ENCODE measurements at regions not wholly inside any gene's neighbourhood (a gene's known extent, or its start where the extent isn't known, plus 50 kb on each side); places are given as distances from the start of the nearest gene placed in this dataset.
"Not testable (repeated sequence)": the region's sequence is repeated elsewhere in the genome, so short reads cannot be mapped to it uniquely, and the experiment has no call there.

DNA sequence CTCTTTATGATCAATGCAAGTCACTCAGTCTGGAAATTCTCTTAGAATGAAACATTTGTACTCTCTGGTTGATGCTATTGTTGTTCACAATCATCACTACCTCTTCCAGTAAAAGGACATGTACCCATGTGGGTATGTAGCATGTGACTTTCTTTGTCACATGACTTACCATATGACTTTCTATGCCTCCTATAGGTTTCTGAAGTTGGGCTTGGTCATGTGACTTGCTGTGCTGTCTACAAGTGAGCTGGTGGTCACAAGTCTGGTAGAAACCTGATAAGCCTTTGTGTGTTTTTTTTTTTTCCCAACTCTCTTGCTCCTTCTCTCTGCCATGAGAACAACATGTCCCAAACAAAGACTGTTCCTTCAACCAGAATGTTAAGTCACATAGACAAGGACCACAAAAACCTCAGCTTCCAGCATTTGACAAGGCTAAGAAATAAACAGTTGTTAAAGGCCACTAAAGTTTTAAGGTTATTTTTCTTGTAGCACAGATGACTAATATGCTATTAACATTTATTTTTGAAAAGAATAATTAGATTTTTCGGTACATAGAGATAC is 379.2 kb upstream of the SLC35B3 start:
- TF ChIP-seq, protein P1, sequence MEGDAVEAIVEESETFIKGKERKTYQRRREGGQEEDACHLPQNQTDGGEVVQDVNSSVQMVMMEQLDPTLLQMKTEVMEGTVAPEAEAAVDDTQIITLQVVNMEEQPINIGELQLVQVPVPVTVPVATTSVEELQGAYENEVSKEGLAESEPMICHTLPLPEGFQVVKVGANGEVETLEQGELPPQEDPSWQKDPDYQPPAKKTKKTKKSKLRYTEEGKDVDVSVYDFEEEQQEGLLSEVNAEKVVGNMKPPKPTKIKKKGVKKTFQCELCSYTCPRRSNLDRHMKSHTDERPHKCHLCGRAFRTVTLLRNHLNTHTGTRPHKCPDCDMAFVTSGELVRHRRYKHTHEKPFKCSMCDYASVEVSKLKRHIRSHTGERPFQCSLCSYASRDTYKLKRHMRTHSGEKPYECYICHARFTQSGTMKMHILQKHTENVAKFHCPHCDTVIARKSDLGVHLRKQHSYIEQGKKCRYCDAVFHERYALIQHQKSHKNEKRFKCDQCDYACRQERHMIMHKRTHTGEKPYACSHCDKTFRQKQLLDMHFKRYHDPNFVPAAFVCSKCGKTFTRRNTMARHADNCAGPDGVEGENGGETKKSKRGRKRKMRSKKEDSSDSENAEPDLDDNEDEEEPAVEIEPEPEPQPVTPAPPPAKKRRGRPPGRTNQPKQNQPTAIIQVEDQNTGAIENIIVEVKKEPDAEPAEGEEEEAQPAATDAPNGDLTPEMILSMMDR (IDR thresholded peaks at IDR 0.05; ENCODE audit: unreplicated experiment), result no peak
- Mint-ChIP-seq H3K27ac (ENCODE audit: unreplicated experiment) (no peak overlapping the region), H3K9me3 (ENCODE audit: low read depth, unreplicated experiment) (no peaks in the 10 kb centered on the region), H3K4me3 (ENCODE audit: low read depth, unreplicated experiment) (no peak overlapping the region), H3K4me1 (ENCODE audit: low read depth, unreplicated experiment) (no peaks in the 10 kb centered on the region), H3K27me3 (ENCODE audit: unreplicated experiment) (no peaks in the 10 kb centered on the region), H3K36me3 (ENCODE audit: insufficient read depth, unreplicated experiment) (no peaks in the 10 kb centered on the region)
- CTCF ChIA-PET, result interaction anchor here (0.6 kb wide), 1 partner anchor 216 kb away, joined by 3 read pairs; no protein-coding TSS in a partner anchor
- BruUV-seq (replicated peaks), result no TSS peak
- intact Hi-C loops (cut with micrococcal nuclease; ENCODE audit: unreplicated experiment), result no loop called here
- DNase-seq, result no peak

- H3K9me3 Mint-ChIP-seq (ENCODE audit: low read depth, unreplicated experiment), result no peaks in the 10 kb centered on the region
- DNase-seq, result no peak
- TF ChIP-seq, protein P1 (IDR thresholded peaks at IDR 0.05; ENCODE audit: unreplicated experiment), result no peak
- CTCF ChIA-PET, result no interaction called here
- H3K27ac Mint-ChIP-seq (ENCODE audit: unreplicated experiment), result no peak overlapping the region
- no peaks in the 10 kb centered on the region for H3K4me1 Mint-ChIP-seq (ENCODE audit: low read depth, unreplicated experiment)
- H3K36me3 Mint-ChIP-seq (ENCODE audit: insufficient read depth, unreplicated experiment), result no peaks in the 10 kb centered on the region
- no peaks in the 10 kb centered on the region for H3K27me3 Mint-ChIP-seq (ENCODE audit: unreplicated experiment)
- intact Hi-C loops (cut with micrococcal nuclease; ENCODE audit: unreplicated experiment), result no loop called here
- no TSS peak for BruUV-seq (replicated peaks)
- H3K4me3 Mint-ChIP-seq (ENCODE audit: low read depth, unreplicated experiment), result no peak overlapping the region
These were observed 375.0 kb upstream of the SLC35B3 start for GRCh38 chr6:8810325-8810724.

- no peaks in the 10 kb centered on the region for H3K4me1 Mint-ChIP-seq (ENCODE audit: low read depth, unreplicated experiment)
- TF ChIP-seq, protein P1 (IDR thresholded peaks at IDR 0.05; ENCODE audit: unreplicated experiment), result no peak
- H3K27ac Mint-ChIP-seq (ENCODE audit: unreplicated experiment), result no peak overlapping the region
- no peak overlapping the region for H3K4me3 Mint-ChIP-seq (ENCODE audit: low read depth, unreplicated experiment)
- DNase-seq, result no peak
- no TSS peak for BruUV-seq (replicated peaks)
- CTCF ChIA-PET, result no interaction called here
- no peaks in the 10 kb centered on the region for H3K36me3 Mint-ChIP-seq (ENCODE audit: insufficient read depth, unreplicated experiment)
- no peaks in the 10 kb centered on the region for H3K9me3 Mint-ChIP-seq (ENCODE audit: low read depth, unreplicated experiment)
- no peaks in the 10 kb centered on the region for H3K27me3 Mint-ChIP-seq (ENCODE audit: unreplicated experiment)
- intact Hi-C loops (cut with micrococcal nuclease; ENCODE audit: unreplicated experiment), result no loop called here
These were observed 374.3 kb upstream of the SLC35B3 start for GRCh38 chr6:8809662-8810061.

- intact Hi-C loops (cut with micrococcal nuclease; ENCODE audit: unreplicated experiment), result no loop called here
- no TSS peak for BruUV-seq (replicated peaks)
- CTCF ChIA-PET, result no interaction called here
- Mint-ChIP-seq H3K27me3 (ENCODE audit: unreplicated experiment) (no peaks in the 10 kb centered on the region), H3K4me3 (ENCODE audit: low read depth, unreplicated experiment) (no peak overlapping the region), H3K9me3 (ENCODE audit: low read depth, unreplicated experiment) (no peaks in the 10 kb centered on the region), H3K4me1 (ENCODE audit: low read depth, unreplicated experiment) (no peaks in the 10 kb centered on the region), H3K27ac (ENCODE audit: unreplicated experiment) (no peak overlapping the region), H3K36me3 (ENCODE audit: insufficient read depth, unreplicated experiment) (no peaks in the 10 kb centered on the region)
- no peak for DNase-seq
- TF ChIP-seq, protein P1 (IDR thresholded peaks at IDR 0.05; ENCODE audit: unreplicated experiment), result no peak
These were observed 367.9 kb upstream of the SLC35B3 start for GRCh38 chr6:8803181-8803760.

DNA sequence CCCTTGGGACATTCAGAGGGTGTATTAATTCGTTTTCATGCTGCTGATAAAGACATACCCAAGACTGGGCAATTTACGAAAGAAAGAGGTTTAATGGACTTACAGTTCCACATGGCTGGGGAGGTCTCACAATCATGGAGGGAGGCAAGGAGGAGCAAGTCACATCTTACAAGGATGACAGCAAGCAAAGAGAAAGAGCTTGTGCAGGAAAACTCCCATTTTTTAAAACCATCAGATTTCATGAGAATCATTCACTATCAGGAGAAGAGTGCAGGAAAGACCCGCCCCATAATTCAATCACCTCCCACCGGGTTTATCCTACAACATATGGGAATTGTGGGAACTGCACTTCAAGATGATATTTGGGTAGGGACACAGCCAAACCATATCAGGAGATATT is 367.1 kb upstream of the SLC35B3 start:
- H3K4me3 Mint-ChIP-seq (ENCODE audit: low read depth, unreplicated experiment); BruUV-seq (replicated peaks); H3K27me3 Mint-ChIP-seq (ENCODE audit: unreplicated experiment); intact Hi-C loops (cut with micrococcal nuclease; ENCODE audit: unreplicated experiment); H3K9me3 Mint-ChIP-seq (ENCODE audit: low read depth, unreplicated experiment); H3K27ac Mint-ChIP-seq (ENCODE audit: unreplicated experiment); H3K4me1 Mint-ChIP-seq (ENCODE audit: low read depth, unreplicated experiment); CTCF ChIA-PET; DNase-seq; H3K36me3 Mint-ChIP-seq (ENCODE audit: insufficient read depth, unreplicated experiment): not testable (repeated sequence)
